ENCODE measurements at regions not wholly inside any gene's neighbourhood (a gene's known extent, or its start where the extent isn't known, plus 50 kb on each side); places are given as distances from the start of the nearest gene placed in this dataset.

DNA sequence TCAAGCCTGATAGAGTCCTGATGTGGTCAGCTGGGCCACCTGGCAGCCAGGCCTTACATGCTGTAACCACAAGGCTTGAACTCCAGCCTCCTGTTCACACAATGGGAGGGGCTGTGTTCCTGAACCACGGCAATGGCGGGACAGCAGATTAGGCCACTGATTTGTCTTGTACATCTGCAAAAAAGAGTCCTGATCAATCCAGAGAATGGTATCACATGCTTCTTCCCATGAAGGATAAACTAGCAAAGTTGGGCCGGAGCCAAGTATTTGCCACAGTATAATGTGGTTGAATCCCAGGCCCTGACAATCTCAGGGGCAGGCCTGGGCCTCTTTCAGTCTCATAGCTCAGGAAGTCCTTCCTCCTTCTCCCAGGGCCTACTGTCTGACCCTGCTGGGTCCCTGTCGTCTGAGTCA is 2182.5 kb upstream of the AGA start:
- no peaks in the 10 kb centered on the region for H3K36me3 ChIP-seq
- H3K27me3 ChIP-seq, result no peaks in the 10 kb centered on the region
- no peak overlapping the region for H3K4me3 ChIP-seq (ENCODE audit: low read depth in 1 of 2, low read length in 1 of 2)
- H3K27ac ChIP-seq, result no peak overlapping the region
- TF ChIP-seq, protein P1, sequence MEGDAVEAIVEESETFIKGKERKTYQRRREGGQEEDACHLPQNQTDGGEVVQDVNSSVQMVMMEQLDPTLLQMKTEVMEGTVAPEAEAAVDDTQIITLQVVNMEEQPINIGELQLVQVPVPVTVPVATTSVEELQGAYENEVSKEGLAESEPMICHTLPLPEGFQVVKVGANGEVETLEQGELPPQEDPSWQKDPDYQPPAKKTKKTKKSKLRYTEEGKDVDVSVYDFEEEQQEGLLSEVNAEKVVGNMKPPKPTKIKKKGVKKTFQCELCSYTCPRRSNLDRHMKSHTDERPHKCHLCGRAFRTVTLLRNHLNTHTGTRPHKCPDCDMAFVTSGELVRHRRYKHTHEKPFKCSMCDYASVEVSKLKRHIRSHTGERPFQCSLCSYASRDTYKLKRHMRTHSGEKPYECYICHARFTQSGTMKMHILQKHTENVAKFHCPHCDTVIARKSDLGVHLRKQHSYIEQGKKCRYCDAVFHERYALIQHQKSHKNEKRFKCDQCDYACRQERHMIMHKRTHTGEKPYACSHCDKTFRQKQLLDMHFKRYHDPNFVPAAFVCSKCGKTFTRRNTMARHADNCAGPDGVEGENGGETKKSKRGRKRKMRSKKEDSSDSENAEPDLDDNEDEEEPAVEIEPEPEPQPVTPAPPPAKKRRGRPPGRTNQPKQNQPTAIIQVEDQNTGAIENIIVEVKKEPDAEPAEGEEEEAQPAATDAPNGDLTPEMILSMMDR (IDR thresholded peaks at IDR 0.05), result no peak
- no peaks in the 10 kb centered on the region for H3K4me1 ChIP-seq (ENCODE audit: control insufficient read depth in 1 of 2, insufficient read depth in 1 of 2, low read depth in 1 of 2, low read length in 1 of 2)
- H3K9me3 ChIP-seq, result no peaks in the 10 kb centered on the region

GRCh38 chr4:179625406-179625805 is 2183.2 kb upstream of the AGA start:
- Histone ChIP-seq H3K4me1 (ENCODE audit: control insufficient read depth in 1 of 2, insufficient read depth in 1 of 2, low read depth in 1 of 2, low read length in 1 of 2) (no peaks in the 10 kb centered on the region), H3K27ac (no peak overlapping the region), H3K9me3 (no peaks in the 10 kb centered on the region), H3K27me3 (no peaks in the 10 kb centered on the region), H3K4me3 (ENCODE audit: low read depth in 1 of 2, low read length in 1 of 2) (no peak overlapping the region), H3K36me3 (no peaks in the 10 kb centered on the region)
- TF ChIP-seq, protein P1 (IDR thresholded peaks at IDR 0.05), result no peak

GRCh38 chr4:179626687-179627086 is 2184.4 kb upstream of the AGA start:
- TF ChIP-seq, protein P1 (IDR thresholded peaks at IDR 0.05), result no peak
- Histone ChIP-seq H3K27me3 (no peaks in the 10 kb centered on the region), H3K4me1 (ENCODE audit: control insufficient read depth in 1 of 2, insufficient read depth in 1 of 2, low read depth in 1 of 2, low read length in 1 of 2) (no peaks in the 10 kb centered on the region), H3K9me3 (no peaks in the 10 kb centered on the region), H3K36me3 (no peaks in the 10 kb centered on the region), H3K4me3 (ENCODE audit: low read depth in 1 of 2, low read length in 1 of 2) (no peak overlapping the region), H3K27ac (no peak overlapping the region)

- Histone ChIP-seq H3K4me3 (ENCODE audit: low read depth in 1 of 2, low read length in 1 of 2) (no peak overlapping the region), H3K36me3 (no peaks in the 10 kb centered on the region), H3K9me3 (no peaks in the 10 kb centered on the region), H3K27ac (no peak overlapping the region), H3K4me1 (ENCODE audit: control insufficient read depth in 1 of 2, insufficient read depth in 1 of 2, low read depth in 1 of 2, low read length in 1 of 2) (no peaks in the 10 kb centered on the region), H3K27me3 (no peaks in the 10 kb centered on the region)
- TF ChIP-seq, protein P1 (IDR thresholded peaks at IDR 0.05), result no peak
Measured at GRCh38 chr4:179631321-179631720, 2189.1 kb upstream of the AGA start.

DNA sequence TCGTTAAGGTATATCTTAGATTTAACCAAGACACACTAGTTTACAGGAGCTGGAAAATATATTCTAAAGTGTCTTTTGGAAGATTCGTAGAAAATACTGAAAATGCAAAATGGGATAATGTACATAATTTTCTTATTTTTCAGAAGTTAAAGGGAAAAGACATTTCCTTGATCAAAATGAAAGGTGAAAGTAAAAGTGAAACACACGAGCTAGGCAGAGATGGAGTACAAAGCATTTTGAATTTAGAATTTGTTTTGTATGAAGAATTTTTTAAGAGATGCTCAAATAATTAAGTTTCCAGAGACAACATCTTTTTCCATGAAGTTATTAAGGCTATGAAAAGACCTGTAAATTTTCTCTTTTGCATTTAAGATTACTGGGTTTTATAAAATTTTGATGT is 2192.6 kb upstream of the AGA start:
- Histone ChIP-seq H3K4me3 (ENCODE audit: low read depth in 1 of 2, low read length in 1 of 2) (no peak overlapping the region), H3K27me3 (no peaks in the 10 kb centered on the region), H3K27ac (no peak overlapping the region), H3K36me3 (no peaks in the 10 kb centered on the region), H3K9me3 (no peaks in the 10 kb centered on the region), H3K4me1 (ENCODE audit: control insufficient read depth in 1 of 2, insufficient read depth in 1 of 2, low read depth in 1 of 2, low read length in 1 of 2) (no peaks in the 10 kb centered on the region)
- TF ChIP-seq, protein P1 (IDR thresholded peaks at IDR 0.05), result no peak

DNA sequence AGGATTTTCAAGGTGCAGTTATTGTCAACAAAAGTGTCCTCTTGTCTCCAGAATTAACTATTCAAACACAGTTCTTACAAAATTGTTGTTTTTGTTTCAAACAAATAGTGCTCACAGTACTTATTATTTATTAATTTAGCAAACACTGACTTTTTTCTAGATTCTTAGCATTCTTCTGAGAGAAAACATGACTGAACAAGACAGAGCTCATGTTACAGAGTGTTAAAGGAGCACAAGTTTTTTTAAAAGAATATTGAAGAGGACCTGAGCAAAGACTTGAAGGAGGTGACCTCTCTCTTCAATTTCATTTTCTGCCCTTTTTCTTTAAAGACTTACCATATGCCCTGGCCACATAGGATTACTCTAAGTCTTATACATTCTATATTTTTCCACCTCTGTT is 2220.3 kb upstream of the AGA start:
- Histone ChIP-seq H3K27ac (no peak overlapping the region), H3K9me3 (no peaks in the 10 kb centered on the region), H3K4me1 (ENCODE audit: control insufficient read depth in 1 of 2, insufficient read depth in 1 of 2, low read depth in 1 of 2, low read length in 1 of 2) (no peaks in the 10 kb centered on the region), H3K27me3 (no peaks in the 10 kb centered on the region), H3K36me3 (no peaks in the 10 kb centered on the region), H3K4me3 (ENCODE audit: low read depth in 1 of 2, low read length in 1 of 2) (no peak overlapping the region)
- TF ChIP-seq, protein P1 (IDR thresholded peaks at IDR 0.05), result no peak
